Heart right ventricle (tissue), 16 donors: ENCODE measurements at regions not wholly inside any gene's neighbourhood (a gene's known extent, or its start where the extent isn't known, plus 50 kb on each side); places are given as distances from the start of the nearest gene placed in this dataset.

Experiments used
- ATAC-seq, 8 donors: fragments of 200-7000 bp; cut with Tn5 transposase; one replicate each; pipeline ENCODE4 v1.9.1; 2020; ENCODE audit warnings: mild to moderate bottlenecking in 8 of 8, moderate library complexity in 8 of 8, moderate number of reproducible peaks in 1 of 8
- DNase-seq, 2 donors: peaks; one replicate each; pipeline ENCODE4 v3.0.0-alpha.2; 2020
- H3K27ac ChIP-seq, 10 donors: fragments of 200-600 bp; sonication (generic) in 2 of 10; one replicate each; pipeline versions ENCODE4 v1.5.0 to v1.8.0; 2020 to 2022; ENCODE audit warnings: mild to moderate bottlenecking in 3 of 10
- H3K27me3 ChIP-seq, 7 donors: fragments of 200-600 bp; one replicate each; pipeline ENCODE4 v1.8.0; 2021 to 2022; ENCODE audit warnings: mild to moderate bottlenecking in 2 of 7
- H3K36me3 ChIP-seq, 9 donors: fragments of 200-600 bp; sonication (generic) in 1 of 9; one replicate each; pipeline versions ENCODE4 v1.5.0 to v1.8.0; 2020 to 2022; ENCODE audit warnings: mild to moderate bottlenecking in 2 of 9
- H3K4me1 ChIP-seq, 9 donors: fragments of 200-600 bp; sonication (generic) in 1 of 9; one replicate each; pipeline versions ENCODE4 v1.5.0 to v1.8.0; 2020 to 2022; ENCODE audit warnings: mild to moderate bottlenecking in 4 of 9
- H3K4me3 ChIP-seq, 10 donors: fragments of 200-600 bp; sonication (generic) in 2 of 10; one replicate each; pipeline versions ENCODE4 v1.5.0 to v1.8.0; 2020 to 2022; ENCODE audit warnings: mild to moderate bottlenecking in 7 of 10, moderate library complexity in 2 of 10
- H3K9me3 ChIP-seq, 11 donors: fragments of 200-600 bp in 10 of 11; sonication (generic) in 2 of 11; one replicate each; pipeline versions ENCODE4 v1.5.0 to v1.8.0; 2013 to 2022; ENCODE audit warnings: mild to moderate bottlenecking in 2 of 11, control low read depth in 1 of 11, moderate library complexity in 1 of 11
- CTCF ChIP-seq, 9 donors: fragments of 200-600 bp; sonication (generic) in 2 of 9; IDR thresholded peaks; one replicate each; pipeline versions ENCODE4 v1.5.0 to v1.8.0; 2021 to 2022; ENCODE audit warnings: antibody characterized with exemption in 9 of 9, mild to moderate bottlenecking in 5 of 9, moderate library complexity in 1 of 9
- WGBS, 2 donors: extraction: QIAGEN DNeasy Blood & Tissue Kit; methylation state at CpG; one replicate each; pipeline ENCODE4 v1.1.7; 2013; ENCODE audit warnings: inconsistent platforms in 1 of 2; 5-methylcytosine and 5-hydroxymethylcytosine counted together
- intact Hi-C, 10 donors: fragments of 100-400 bp; cut with DNase I; formaldehyde crosslinking; loops; one replicate each; pipeline versions ENCODE4 v1.11.1 to v1.14.2; 2022
- donor health status: Arrhythmogenic right ventricular cardiomyopathy.
- donor health status: ischemic (EF 13 %, LVEDD 7.1; RV severe dilation, severe dysfunction).
- donor health status: healthy with polysubstance abuse.
- donor health status: DM: no; HTN: yes; CAD: no.
- donor health status: DM: no; HTN: no; CAD: no.
- donor health status: ischemic (EF 25% LVEDD 6.9; RV normal size, moderate dysfunction).
- donor health status: ischemic (EF 25% LVEDD 5.7; RV mildly dilated, moderate dysfunction).
- donor health status: healthy.
- donor health status: DM: yes; HTN: yes; CAD: no.
- donor health status: Ischemic cardiomyopathy.
- donor health status: ischemic (EF 35%, LVEDD 5.7; RV mildly dilated, moderate dysfunction).
- donor health status: nonischemic (EF 11% LVEDD 7.7; RV severe dilation, severe dysfunction).
- donor health status: DM: yes; HTN: yes; CAD: no.
- donor health status: PGD.
- donor health status: ischemic (EF 29% LVEDD 5.4; RV normal size, mild dysfunction).
- donor health status: nonischemic (EF 23%, LVEDD 6.1; RV moderate dilation, normal function).

GRCh38 chr10:64096941-64097340 is 575.7 kb downstream of the REEP3 start:
- ATAC-seq, result no peak
- no peaks in the 10 kb centered on the region for H3K27me3 ChIP-seq
- H3K27ac ChIP-seq, result no peak overlapping the region
- H3K9me3 ChIP-seq, result no peaks in the 10 kb centered on the region
- TF ChIP-seq CTCF (IDR thresholded peaks at IDR 0.05), result no peak
- 86 to 88% methylated on average over 4 of the region's 4 CpGs for WGBS, 2 donors
- H3K4me3 ChIP-seq, result no peak overlapping the region
- no peaks in the 10 kb centered on the region for H3K4me1 ChIP-seq
- no peak for DNase-seq
- no peaks in the 10 kb centered on the region for H3K36me3 ChIP-seq
- intact Hi-C loops, result no loop called here

GRCh38 chr10:64097391-64098122 is 576.4 kb downstream of the REEP3 start:
- intact Hi-C loops, result no loop called here
- Histone ChIP-seq H3K36me3 (no peaks in the 10 kb centered on the region), H3K9me3 (no peaks in the 10 kb centered on the region), H3K27me3 (no peaks in the 10 kb centered on the region), H3K4me3 (no peak overlapping the region), H3K27ac (no peak overlapping the region), H3K4me1 (no peaks in the 10 kb centered on the region)
- no peak for DNase-seq
- ATAC-seq, result no peak
- TF ChIP-seq CTCF (IDR thresholded peaks at IDR 0.05), result no peak
- WGBS, 2 donors, result 82% methylated on average over 9 of the region's 9 CpGs

GRCh38 chr10:64098994-64099393 is 577.8 kb downstream of the REEP3 start:
- Histone ChIP-seq H3K36me3 (no peaks in the 10 kb centered on the region), H3K27ac (no peak overlapping the region), H3K4me3 (no peak overlapping the region), H3K9me3 (no peaks in the 10 kb centered on the region), H3K27me3 (no peaks in the 10 kb centered on the region), H3K4me1 (no peaks in the 10 kb centered on the region)
- WGBS, 2 donors, result 87 to 100% methylated on average over 1 of the region's 1 CpG
- TF ChIP-seq CTCF (IDR thresholded peaks at IDR 0.05), result no peak
- DNase-seq, result no peak
- no peak for ATAC-seq
- intact Hi-C loops, result no loop called here

DNA sequence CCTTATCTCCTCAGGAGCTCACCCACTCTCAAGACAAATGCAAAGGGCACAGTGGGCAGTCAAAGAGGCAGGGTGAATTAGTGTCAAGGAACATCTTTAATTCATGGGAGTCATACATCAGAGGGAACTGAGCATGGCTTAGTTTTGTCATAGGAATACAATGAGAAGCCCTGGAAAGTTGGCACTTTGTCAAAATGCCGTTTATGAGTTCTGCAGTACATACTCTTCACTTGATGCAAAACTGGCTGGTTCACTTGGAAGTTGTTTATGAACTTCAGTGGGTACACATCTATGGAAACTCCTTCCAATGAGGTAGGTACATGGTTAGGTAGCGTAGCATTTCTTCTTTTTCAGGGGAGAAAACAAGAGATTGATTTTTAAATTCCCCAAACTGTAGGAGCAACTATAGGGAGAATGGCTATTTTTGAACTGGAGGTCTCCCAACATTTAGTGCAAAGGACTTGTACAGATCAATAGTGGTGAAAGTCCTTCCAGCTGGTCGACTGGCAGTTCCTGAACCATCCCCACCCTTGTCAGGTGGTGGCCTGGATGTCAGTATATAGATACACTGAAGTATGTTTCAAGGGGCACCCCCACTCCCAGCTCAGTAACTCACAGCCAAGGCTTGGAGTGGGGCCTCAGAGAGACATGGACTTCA is 580.5 kb downstream of the REEP3 start:
- Histone ChIP-seq H3K4me3 (no peak overlapping the region), H3K9me3 (no peaks in the 10 kb centered on the region), H3K27me3 (no peaks in the 10 kb centered on the region), H3K4me1 (no peaks in the 10 kb centered on the region), H3K27ac (no peak overlapping the region), H3K36me3 (no peaks in the 10 kb centered on the region)
- no peak for TF ChIP-seq CTCF (IDR thresholded peaks at IDR 0.05)
- intact Hi-C loops, result no loop called here
- 49 to 54% methylated on average over 3 of the region's 3 CpGs for WGBS, 2 donors
- ATAC-seq, result no peak
- DNase-seq, result no peak
